ENCODE measurements at regions not wholly inside any gene's neighbourhood (a gene's known extent, or its start where the extent isn't known, plus 50 kb on each side); places are given as distances from the start of the nearest gene placed in this dataset.
"Not testable (repeated sequence)": the region's sequence is repeated elsewhere in the genome, so short reads cannot be mapped to it uniquely, and the experiment has no call there.

DNA sequence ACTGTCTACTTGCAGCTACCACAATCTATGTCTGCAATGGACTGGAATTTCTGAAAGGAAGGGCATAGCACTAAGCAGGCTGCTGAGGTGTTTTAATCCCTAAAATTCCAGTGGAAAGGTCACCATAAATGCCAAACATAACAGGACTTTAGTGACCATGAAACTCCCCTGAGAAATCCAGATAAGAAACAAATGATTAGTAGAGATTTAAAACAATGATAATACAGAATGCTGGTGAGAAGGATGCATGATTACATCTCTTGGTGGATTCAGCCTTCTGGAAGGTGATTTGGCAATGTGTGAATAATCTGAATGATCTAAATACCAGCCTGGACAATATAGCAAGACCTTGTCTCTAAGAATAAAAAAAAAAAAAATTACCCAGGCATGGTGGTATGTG is 475.0 kb upstream of the CBLB start:
- no peak for DNase-seq (ENCODE audit: low read depth in 2 of 2)

DNA sequence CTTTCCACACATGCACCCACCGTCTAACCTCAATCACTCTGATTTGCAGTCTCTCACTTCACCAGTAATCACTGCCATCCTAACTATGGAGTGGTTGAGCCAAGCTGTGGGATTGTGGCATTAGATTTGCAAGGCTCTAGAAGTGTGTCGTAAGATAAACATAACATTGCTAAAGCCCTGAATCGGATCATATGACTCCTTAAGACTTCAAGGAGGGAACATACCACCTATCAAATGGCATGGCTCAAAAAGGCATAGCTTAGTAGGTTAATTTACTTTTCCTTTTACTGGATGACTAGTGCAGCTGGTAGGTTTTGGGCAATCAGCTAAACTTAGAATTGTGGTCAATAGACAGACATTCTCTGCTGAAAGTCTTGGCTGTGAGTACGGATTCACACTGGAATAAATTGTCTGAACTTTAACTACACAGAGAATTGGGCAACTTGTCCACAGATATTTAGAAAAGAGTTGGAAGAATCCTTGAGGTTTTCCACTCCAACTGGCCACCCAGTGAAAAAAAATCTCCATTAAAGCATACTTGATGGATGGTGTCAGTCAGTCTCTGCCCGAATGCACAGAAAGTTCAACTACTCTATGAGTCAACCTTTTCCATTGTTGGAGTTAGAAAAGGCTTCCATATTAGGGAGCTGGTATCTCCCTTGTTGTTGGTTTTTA is 476.7 kb upstream of the CBLB start:
- no peak for DNase-seq (ENCODE audit: low read depth in 2 of 2)

DNA sequence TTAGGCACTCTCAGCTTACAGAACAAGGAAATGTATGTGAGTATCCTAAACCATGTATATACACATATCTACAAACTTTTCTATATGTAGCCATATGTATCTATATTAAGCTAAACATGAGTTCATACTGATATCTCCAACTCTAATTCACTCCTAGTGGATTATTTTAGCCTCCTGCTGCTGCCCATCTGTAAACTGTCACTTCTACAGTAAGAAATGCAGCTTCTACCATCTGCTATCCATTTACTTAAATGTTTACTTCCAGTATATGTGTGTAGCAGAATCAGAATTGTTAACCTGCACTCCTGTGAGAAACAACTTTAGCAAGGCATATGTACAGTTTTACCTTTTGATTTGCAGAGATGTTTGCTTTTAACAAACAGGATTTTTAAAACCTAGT is 478.5 kb upstream of the CBLB start:
- DNase-seq (ENCODE audit: low read depth in 2 of 2), result no peak

DNA sequence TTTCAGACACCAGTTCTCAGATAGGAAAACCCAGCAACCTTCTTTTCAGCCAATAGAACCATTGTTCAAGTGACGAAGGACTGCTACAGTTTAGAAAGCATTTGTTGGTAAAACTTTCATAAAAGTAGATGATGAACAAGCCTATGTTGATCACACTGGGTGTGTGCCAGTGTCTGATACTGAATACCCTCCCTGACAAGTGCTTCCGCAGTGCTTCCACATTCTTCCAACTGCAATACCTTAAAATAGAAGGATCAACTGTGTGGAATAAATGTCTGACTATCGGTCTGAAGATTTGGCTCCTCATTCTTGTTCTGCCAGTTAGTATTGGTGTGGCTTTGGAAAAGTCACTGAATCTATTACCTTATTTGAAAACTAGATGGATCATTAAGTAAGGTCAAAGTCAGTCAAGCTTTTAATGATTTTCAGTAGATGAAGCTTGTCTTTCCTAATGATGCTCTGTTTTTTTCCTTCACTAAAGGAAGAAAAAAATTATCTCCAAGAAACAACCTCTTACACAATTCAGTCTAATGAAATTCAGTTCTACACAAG is 479.4 kb upstream of the CBLB start:
- DNase-seq (ENCODE audit: low read depth in 2 of 2), result no peak

DNA sequence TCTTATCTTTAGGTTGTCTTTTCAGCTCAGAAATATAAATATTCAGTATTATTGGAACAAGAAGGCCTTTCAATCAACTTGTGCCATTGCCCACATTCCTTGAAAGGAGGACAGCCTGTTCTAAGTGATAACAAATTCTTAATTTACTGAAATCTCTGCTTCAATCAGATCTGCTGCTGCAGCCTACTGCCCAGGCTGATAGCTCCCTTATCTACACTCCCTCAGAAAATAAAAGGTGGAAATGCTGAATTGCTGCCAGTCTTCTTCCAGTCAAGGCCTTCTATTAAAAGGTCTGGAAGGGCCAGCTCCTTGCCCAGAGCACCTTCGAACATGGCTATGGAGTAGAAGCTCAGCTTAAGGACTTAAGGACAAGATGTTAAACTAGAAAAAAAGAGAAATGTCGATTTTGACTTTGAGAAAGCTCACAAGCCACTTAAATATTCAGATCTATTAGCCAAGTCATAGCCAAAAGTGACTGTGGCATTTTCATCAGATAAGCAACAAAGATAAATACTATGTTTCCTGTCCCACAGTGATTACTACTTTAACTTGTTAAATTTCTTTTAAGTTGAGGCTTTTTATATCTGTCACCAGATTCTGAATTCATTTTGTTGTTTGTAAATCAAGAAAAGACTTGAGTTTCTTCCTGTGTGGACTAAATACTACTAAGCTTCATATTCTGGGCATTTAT is 480.5 kb upstream of the CBLB start:
- DNase-seq (ENCODE audit: low read depth in 2 of 2), result no peak

DNA sequence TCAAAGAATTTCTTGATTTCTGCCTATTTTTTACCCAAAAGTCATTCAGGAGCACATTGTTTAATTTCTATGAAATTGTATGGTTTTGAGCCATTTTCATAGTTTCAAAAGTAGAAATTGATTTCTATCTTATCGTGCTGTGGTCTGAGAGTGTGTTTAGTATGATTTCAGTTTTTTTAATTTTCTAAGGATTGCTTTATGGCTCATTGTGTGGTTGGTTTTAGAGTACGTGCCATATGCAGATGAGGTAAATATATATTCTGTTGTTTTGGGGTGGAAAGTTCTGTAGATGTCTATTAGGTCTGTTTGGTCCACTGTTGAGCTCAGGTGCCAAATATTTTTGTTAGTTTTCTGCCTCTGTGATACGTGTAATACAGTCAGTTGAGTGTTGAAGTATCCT is 487.1 kb upstream of the CBLB start:
- no peak for DNase-seq (ENCODE audit: low read depth in 2 of 2)

DNA sequence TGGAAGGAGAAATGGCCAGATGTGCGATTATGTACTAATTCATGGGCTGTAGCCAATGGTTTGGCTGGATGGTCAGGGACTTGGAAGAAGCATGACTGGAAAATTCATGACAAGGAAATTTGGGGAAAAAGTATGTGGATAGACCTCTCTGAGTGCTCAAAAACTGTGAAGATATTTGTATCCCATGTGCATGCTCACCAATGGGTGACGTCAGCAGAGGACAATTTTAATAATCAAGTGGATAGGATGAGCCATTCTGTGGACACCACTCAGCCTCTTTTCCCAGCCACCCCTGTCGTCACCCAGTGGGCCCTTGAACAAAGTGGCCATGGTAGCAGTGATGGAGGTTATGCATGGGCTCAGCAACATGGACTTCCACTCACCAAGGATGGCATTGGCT is 490.9 kb upstream of the CBLB start:
- DNase-seq (ENCODE audit: low read depth in 2 of 2), result no peak

DNA sequence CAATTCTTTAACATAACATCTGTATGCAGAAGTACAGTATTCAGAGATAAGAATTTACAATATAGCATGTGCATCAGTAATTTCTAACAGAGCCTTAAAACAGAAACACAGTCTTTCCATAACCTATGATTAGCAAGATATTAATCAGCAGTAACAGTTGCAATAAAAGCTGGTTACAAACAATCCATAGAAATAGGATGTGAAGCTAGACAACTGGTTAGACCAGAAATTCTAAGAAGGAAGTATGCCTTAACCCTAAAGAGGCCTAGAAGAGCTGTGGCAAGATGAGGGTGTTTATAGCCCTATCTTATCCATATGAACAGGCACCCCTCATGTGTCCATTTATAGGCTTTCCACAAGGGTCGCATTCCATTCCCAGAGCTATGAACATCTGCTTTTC is 492.1 kb upstream of the CBLB start:
- DNase-seq (ENCODE audit: low read depth in 2 of 2), result not testable (repeated sequence)

DNA sequence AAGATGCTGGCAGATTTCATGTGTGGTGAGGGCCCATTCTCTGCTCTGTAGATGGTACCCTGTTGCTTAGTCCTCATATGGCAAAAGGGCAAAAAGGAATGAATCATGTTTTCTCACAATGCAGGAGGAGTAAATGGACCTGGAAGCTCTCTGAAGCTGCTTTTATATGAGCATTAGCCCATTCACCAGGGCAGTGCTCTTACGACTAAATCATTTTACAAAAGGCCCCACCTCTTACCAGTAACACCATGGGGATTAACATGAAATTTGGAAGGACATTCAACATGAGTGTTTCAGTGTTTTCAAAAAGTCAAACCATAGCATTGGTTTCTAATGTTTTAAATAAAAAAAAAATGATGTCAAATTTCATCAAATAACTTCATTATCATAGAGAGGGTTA is 495.7 kb upstream of the CBLB start:
- no peak for DNase-seq (ENCODE audit: low read depth in 2 of 2)

DNA sequence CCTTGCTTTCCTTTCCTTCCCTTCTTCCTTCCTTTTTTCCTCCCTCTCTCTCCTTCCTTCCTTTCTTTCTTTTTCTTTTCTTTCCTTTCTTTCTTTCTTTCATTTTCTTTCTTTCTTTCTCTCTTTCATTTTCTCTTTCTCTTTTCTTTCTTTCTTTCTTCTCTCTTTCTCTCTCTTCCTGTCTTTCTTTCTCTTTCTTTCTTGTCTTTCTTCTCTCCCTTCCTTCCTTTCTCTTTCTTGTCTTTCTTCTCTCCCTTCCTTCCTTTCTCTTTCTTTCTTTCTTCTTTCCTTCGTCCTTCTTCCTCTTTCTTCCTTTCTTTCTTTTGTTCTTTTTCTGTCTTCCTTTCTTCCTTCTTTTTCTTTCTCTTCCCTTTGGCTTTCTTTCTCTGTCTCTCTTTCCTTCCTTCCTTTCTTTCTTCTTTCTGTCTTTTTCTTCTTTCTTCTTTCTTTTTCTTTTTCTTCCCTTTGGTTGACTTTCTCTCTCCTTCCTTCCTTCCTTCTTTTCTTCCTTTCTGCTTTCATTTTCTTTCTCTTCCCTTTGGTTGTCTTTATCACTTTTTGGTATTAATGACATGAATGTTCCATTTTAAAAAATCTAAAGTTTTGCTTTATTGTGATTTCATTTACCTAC is 496.4 kb upstream of the CBLB start:
- no peak for DNase-seq (ENCODE audit: low read depth in 2 of 2)

DNA sequence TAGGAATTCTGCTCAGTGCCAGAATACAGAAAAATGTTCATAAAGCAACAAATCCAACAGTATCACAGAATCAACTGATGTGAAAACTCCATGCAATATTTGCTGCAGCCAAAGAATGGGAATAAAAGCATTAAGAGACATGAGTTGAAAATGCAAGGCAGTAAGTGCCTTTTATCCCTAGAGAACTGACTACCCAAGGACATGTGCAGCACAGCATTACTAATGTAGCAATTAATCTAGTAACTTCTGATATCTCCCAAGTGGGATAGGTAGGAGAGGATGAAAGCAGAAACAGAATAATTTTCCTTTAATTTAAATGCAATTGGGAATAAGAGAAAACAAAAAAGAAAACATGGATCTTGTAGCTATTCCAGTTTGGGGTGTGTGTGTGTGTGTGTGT is 497.5 kb upstream of the CBLB start:
- DNase-seq (ENCODE audit: low read depth in 2 of 2), result no peak

DNA sequence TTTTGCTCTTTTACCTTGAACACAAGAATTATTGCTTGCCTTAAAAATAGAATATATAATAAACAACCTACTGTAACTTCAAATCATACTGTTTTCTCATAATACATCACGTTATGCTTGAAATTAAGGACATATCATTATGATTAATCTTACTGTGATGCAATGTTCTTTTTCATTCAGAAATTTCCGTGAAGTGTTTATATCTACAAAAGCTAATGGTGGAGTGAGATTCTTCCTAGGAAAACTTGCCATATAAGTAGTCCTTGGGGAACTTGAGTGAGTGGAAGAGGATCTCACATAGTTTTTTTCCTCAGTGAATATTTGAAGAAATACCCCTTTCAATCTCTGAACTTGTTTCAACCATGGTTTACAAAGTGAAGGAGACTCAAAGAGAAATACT is 498.7 kb upstream of the CBLB start:
- no peak for DNase-seq (ENCODE audit: low read depth in 2 of 2)

DNA sequence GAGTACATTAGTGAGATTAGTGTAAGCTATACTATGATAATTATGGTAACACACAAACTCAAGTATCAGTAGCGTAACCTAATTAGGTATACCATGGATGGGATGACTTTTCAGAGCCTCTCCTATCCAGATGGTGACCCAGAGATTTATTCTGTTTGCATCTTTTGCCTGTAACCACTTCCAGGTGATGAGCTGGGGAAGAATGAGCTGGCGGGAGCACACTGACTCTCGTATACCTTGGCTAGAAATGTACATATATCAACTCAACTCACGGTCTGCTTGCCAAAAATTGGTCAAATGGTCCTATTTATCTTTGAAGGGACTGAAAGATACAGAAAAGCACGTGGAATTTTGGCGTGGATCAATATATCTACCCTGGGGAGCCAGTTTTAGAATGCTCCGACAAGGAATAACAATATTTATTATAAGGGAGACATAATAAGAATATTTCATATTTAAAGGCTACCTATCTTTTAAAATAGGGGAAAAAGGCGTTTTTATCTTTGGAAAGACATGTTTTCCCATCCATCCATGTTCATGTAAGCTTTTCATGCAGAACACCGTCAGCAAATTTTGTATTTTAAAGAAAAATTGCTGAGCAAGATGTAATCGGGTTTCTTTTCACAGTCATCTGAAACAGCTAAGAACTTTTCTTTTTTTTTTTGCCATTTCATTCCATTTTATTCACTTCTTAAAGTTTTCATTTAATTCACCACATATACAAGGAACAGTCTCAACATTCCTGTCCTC is 502.6 kb upstream of the CBLB start:
- DNase-seq (ENCODE audit: low read depth in 2 of 2), result no peak

DNA sequence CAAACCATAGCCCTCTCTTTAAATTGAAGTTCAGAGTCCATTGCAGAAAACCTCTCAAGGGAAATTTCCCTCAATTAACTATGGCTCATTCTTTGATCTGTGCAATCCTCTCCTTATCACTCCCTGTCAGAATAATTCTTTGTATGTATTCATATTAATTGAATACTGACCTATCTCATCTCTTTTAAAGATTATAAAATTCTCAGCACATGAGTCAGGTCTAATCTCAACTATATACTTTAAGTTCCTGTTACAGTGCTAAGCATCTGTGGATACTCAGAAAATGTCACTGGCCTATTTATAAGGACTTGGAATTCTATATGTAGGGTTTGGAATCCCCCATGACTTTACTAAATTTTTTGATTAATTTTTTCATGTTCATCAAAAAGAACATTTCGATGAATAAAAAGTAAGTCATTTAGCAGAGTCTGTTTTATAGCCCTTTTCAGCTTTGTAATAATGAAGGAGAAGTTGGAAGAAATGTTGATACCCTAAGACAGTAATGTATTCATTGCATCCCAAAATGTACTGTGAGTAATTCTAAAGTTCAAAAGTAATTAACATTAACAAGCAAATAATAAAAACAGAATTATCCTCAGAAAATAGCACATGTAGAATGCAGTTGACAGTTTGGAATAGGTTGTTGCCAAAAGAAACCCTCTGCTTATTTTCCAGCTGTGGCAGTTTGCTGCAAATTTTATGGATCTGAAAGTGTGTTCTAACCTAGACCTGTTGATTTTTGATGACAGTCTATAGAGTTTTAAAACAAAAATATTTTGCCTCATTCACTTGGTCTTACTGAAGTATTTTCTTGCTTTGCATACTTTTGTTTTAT is 503.4 kb upstream of the CBLB start:
- no peak for DNase-seq (ENCODE audit: low read depth in 2 of 2)

DNA sequence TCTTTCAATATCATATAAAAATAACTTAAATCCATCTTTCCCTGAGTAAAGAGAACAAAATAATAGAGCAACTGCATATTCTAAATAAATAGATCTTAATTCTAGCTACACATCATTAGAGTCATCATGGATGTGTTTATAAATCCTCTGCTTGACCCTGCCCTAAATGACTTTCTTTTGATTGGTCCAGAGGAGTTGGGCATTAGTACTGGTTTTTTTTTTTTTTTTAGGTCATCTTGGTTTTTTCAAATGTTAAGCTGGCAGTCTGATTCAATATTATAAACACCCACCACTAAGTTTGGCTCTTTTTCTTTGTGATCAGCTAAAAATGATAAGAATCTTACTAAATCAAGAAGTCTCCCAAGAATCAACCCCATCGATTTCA is 504.0 kb upstream of the CBLB start:
- no peak for DNase-seq (ENCODE audit: low read depth in 2 of 2)

DNA sequence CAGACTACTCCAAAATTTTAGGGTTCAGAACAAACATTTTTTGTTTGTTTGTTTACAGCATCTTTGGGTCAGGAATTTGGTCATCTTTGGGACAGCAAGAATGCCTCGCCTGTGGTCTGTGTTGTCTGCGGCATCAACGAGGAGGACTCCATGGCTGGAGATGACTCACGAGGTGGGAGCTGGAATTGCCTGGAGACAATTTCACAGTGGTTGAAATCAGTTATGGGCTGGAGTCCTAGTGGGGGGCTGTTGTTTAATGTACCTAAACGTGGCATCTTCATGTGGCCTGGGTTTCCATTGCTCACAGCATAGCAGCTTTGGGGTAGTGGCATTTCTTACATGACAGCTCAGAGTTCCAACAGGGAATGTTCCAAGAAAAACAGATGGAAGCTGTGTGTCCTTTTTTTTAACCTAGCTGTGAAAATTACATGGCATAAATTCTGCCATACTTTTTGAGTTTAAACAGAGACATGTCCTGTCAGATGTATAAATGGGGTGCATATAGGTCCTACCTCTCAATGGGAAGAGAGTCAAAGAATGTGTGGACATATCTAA is 507.3 kb upstream of the CBLB start:
- no peak for DNase-seq (ENCODE audit: low read depth in 2 of 2)

DNA sequence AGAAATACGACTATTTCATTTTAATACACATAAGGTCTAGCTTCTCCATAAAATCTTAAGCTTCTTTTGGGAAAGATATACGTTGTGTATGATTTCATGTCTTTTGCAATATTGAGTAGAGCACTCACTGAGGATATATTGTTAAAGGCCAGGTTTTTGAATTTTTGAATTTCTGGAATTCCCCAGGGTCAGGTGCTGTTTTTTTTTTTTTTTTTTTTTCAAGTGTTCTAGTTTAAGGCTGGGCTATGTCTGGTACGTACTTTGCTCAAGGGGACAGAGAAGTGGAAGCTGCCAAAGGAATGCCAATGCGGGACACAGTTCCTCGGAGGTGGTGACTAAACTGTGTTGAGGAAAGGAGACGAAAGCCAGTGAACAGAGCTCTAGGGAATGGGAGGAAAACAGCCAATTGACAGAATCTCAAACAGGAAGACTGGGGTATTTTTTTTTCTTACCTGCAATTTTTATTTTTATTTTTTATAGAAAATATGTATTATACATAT is 510.5 kb upstream of the CBLB start:
- DNase-seq (ENCODE audit: low read depth in 2 of 2), result no peak

DNA sequence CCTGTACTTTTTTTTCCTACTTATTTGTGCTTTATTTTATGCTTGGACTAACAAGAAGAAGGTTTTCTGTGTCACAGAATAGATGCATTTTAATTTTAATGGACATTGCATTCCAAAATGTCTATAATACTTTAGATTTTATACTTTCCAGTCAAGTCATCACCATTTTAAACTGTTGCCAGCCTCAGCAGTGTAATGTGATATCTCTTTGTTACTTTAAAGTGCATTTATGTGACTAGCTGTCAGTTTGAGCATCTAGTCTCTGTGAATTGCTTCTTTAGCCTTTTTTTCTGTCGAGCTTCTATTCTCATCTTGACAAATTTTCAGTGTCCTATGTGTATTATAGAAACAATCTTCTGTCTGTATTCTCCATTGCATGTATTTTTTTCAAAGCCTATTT is 511.4 kb upstream of the CBLB start:
- DNase-seq (ENCODE audit: low read depth in 2 of 2), result no peak

DNA sequence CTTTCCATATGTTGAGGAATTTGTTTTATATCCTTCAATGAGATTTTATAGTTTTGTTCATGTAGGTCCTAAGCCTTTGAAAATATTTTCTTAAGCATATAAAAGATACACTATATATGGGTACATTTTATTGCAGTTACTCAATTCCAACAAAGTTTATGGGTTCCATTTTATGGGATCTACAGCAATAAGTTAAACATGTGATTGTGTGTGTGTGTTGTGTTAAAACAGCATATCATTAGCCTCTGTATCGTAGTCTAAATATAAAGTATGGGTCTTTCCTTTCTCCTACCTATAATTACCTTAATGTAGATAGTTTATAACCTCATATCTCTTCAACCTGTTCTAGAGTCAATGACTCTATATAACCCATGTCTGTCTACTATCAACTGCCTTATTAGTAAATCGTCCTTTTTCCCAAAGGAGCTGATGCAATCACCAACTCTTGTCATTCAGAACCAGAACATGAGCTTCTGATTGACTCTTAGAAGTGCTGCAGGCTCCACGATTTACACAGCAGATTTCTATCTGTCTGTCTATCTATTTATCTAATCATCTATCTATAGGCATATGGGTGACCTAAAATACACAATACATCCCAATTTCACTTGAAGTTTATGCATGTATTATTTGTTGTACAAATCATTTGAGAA is 512.6 kb upstream of the CBLB start:
- no peak for DNase-seq (ENCODE audit: low read depth in 2 of 2)

DNA sequence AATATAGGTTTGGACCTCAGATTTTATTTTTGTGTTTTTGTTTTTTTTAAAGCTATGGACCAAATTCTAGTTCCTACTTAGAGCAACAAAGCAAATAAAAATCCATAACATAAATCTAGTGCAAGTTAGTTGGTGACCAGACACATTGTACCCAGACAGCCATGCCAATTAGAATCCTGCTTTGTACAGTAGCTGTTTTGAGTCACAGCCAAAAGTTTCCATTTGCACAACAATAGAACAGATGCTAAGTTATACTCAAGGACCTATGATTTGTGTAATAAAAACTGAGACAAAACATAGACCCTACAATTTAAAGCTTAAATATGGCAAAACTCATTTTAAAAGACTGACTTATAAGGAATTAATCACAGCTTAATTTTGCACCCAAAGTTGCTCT is 513.1 kb upstream of the CBLB start:
- no peak for DNase-seq (ENCODE audit: low read depth in 2 of 2)

DNA sequence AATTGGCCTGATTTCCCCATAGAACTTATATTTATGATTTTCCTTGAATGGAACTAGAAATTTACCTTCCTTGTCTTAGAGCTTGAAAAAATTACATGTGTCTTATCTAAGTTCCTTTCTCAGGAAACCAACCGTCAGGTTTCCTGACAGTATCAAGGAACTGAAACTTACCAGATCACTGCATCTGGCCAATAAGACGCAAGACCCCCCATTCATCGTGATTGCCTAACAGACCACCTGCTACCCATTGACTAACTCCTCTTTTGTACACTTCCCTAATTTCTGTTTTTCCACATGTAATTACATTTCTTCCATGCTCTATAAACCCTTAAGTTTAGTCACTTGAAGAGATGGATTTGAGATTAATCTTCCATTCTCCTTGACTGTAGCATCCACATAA is 517.2 kb upstream of the CBLB start:
- DNase-seq (ENCODE audit: low read depth in 2 of 2), result no peak
